SK-N-SH treated with all-trans-retinoic acid at 6 μM for 48 hours (cell line): ENCODE measurements at regions not wholly inside any gene's neighbourhood (a gene's known extent, or its start where the extent isn't known, plus 50 kb on each side); places are given as distances from the start of the nearest gene placed in this dataset.

Experiments
- ATAC-seq: fragments of 200-7000 bp; cut with Tn5 transposase; 3 replicates; pipeline ENCODE4 v1.9.1; 2020; ENCODE audit warnings: mild to moderate bottlenecking, moderate library complexity
- ARNTL ChIP-seq: fragments of 450-650 bp; formaldehyde crosslinking; IDR thresholded peaks from 2 replicates; pipeline ENCODE4 v1.5.0; 2020; ENCODE audit warnings: low read depth, mild to moderate bottlenecking, moderate library complexity, borderline replicate concordance
- BACH2 ChIP-seq: fragments of 250-450 bp; sonication (Bioruptor Pico); IDR thresholded peaks from 2 replicates; pipeline ENCODE4 v1.9.0; 2021; ENCODE audit warnings: mild to moderate bottlenecking, borderline replicate concordance
- CREB5 ChIP-seq: fragments of 250-450 bp; sonication (Bioruptor Pico); IDR thresholded peaks from 2 replicates; pipeline ENCODE4 v1.5.1; 2020; ENCODE audit warnings: low read depth, mild to moderate bottlenecking, moderate library complexity
- CSDC2 ChIP-seq: fragments of 250-450 bp; sonication (Bioruptor Pico); IDR thresholded peaks from 2 replicates; pipeline ENCODE4 v1.5.0; 2020; ENCODE audit warnings: mild to moderate bottlenecking, moderate library complexity
- ESRRG ChIP-seq: fragments of 250-450 bp; sonication (Bioruptor Pico); IDR thresholded peaks from 2 replicates; pipeline ENCODE4 v1.6.1; 2021; ENCODE audit warnings: mild to moderate bottlenecking
- GLIS3 ChIP-seq: fragments of 250-450 bp; sonication (Bioruptor Pico); IDR thresholded peaks from 2 replicates; pipeline ENCODE4 v1.5.0; 2020; ENCODE audit warnings: mild to moderate bottlenecking, moderate library complexity
- ISL1 ChIP-seq: fragments of 250-450 bp; sonication (Bioruptor Pico); IDR thresholded peaks from 2 replicates; pipeline ENCODE4 v2.1.2; 2022; ENCODE audit warnings: mild to moderate bottlenecking, moderate library complexity
- OSR1 ChIP-seq: fragments of 250-450 bp; sonication (Bioruptor Pico); IDR thresholded peaks from 2 replicates; pipeline ENCODE4 v1.8.0; 2022; ENCODE audit warnings: moderate library complexity, mild to moderate bottlenecking, inconsistent platforms
- PATZ1 ChIP-seq: fragments of 250-450 bp; sonication (Bioruptor Pico); IDR thresholded peaks from 2 replicates; pipeline ENCODE4 v1.8.0; 2020; ENCODE audit warnings: mild to moderate bottlenecking, moderate library complexity, borderline replicate concordance
- POU6F1 ChIP-seq: fragments of 250-450 bp; sonication (Bioruptor Pico); IDR thresholded peaks from 2 replicates; pipeline ENCODE4 v1.8.0; 2021; ENCODE audit warnings: low read depth, mild to moderate bottlenecking, moderate library complexity, borderline replicate concordance
- RARB ChIP-seq: fragments of 250-450 bp; sonication (Bioruptor Pico); IDR thresholded peaks from 2 replicates; pipeline ENCODE4 v1.8.0; 2021; ENCODE audit warnings: mild to moderate bottlenecking, moderate library complexity
- SNAI2 ChIP-seq: fragments of 250-450 bp; sonication (Bioruptor Pico); IDR thresholded peaks from 2 replicates; pipeline ENCODE4 v1.5.0; 2020; ENCODE audit warnings: mild to moderate bottlenecking, moderate library complexity
- TCF4 ChIP-seq: fragments of 250-450 bp; sonication (Bioruptor Pico); IDR thresholded peaks from 2 replicates; pipeline ENCODE4 v1.8.0; 2021; ENCODE audit warnings: mild to moderate bottlenecking, moderate library complexity, borderline replicate concordance
- TOX ChIP-seq: fragments of 250-450 bp; sonication (Bioruptor Pico); IDR thresholded peaks from 2 replicates; pipeline ENCODE4 v1.8.0; 2021; ENCODE audit warnings: mild to moderate bottlenecking, moderate library complexity, borderline replicate concordance
- TSHZ2 ChIP-seq: fragments of 250-450 bp; sonication (Bioruptor Pico); IDR thresholded peaks from 2 replicates; pipeline ENCODE4 v1.5.0; 2020; ENCODE audit warnings: mild to moderate bottlenecking, moderate library complexity
- ZC3H10 ChIP-seq: fragments of 250-450 bp; sonication (Bioruptor Pico); IDR thresholded peaks from 2 replicates; pipeline ENCODE4 v1.5.1; 2021; ENCODE audit warnings: mild to moderate bottlenecking, moderate library complexity
- ZFP3 ChIP-seq: fragments of 250-450 bp; sonication (Bioruptor Pico); IDR thresholded peaks from 2 replicates; pipeline ENCODE4 v1.5.0; 2020; ENCODE audit warnings: mild to moderate bottlenecking, moderate library complexity
- ZFP30 ChIP-seq: fragments of 450-650 bp; formaldehyde crosslinking; IDR thresholded peaks from 2 replicates; pipeline ENCODE4 v1.5.0; 2022; ENCODE audit warnings: mild to moderate bottlenecking, moderate library complexity
- ZNF565 ChIP-seq: fragments of 450-650 bp; formaldehyde crosslinking; conservative IDR thresholded peaks from 2 replicates; pipeline ENCODE4 v1.5.0; 2020; ENCODE audit warnings: low read depth, mild to moderate bottlenecking, moderate library complexity
- ZNF70 ChIP-seq: fragments of 450-650 bp; formaldehyde crosslinking; IDR thresholded peaks from 2 replicates; pipeline ENCODE4 v1.5.0; 2020; ENCODE audit warnings: mild to moderate bottlenecking, moderate library complexity
- ZNF8 ChIP-seq: fragments of 450-650 bp; formaldehyde crosslinking; IDR thresholded peaks from 2 replicates; pipeline ENCODE4 v1.5.0; 2020; ENCODE audit warnings: mild to moderate bottlenecking, moderate library complexity
- TF ChIP-seq, protein P1 (sequence below): fragments of 250-450 bp; sonication (Bioruptor Pico); IDR thresholded peaks from 2 replicates; pipeline ENCODE4 v1.5.1; 2021; ENCODE audit warnings: mild to moderate bottlenecking, moderate library complexity

DNA sequence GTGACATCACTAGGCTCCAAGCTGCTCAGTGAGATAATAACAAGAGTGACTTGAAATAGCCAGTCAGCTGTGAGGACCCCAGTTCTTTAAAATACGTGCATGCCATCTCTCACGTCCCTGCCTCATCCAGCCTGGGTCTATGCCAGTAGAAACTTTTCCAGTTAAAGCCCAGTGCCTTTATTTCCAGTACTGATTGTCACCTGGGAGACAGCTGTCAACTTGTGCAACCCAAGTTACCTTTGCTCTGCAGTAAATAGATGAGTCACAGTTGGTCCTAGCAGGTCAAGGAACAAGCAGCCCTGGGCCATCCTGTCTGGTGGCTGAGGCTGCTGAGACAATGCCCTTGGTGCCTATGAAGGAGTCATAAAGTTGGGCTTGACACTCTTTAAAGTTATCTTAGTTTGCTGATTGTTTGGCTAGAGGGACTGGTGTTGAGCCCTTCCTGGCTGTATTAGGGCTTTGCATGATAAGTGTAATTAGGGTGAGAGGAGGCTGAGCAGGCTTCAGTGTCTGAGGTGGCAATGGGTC is 228.7 kb downstream of the LACC1 start:
- ATAC-seq = no peak
- TF ChIP-seq ARNTL (CRISPR knock-in tag) = no peak
- TF ChIP-seq BACH2 = no peak
- TF ChIP-seq CREB5 (CRISPR knock-in tag) = no peak
- TF ChIP-seq RARB = no peak
- no peak for TF ChIP-seq ZC3H10 (CRISPR knock-in tag)
- TF ChIP-seq ESRRG (CRISPR knock-in tag) = no peak
- no peak for TF ChIP-seq TSHZ2 (CRISPR knock-in tag)
- TF ChIP-seq PATZ1 = no peak
- TF ChIP-seq ZNF70 (CRISPR knock-in tag) = no peak
- no peak for TF ChIP-seq SNAI2 (CRISPR knock-in tag)
- no peak for TF ChIP-seq ISL1 (CRISPR knock-in tag)
- no peak for TF ChIP-seq TOX (CRISPR knock-in tag)
- TF ChIP-seq ZFP3 = no peak
- no peak for TF ChIP-seq ZNF565 (CRISPR knock-in tag)
- TF ChIP-seq ZFP30 (CRISPR knock-in tag) = no peak
- no peak for TF ChIP-seq CSDC2 (CRISPR knock-in tag)
- TF ChIP-seq OSR1 (CRISPR knock-in tag) = no peak
- TF ChIP-seq POU6F1 (CRISPR knock-in tag) = no peak
- TF ChIP-seq, protein P1, sequence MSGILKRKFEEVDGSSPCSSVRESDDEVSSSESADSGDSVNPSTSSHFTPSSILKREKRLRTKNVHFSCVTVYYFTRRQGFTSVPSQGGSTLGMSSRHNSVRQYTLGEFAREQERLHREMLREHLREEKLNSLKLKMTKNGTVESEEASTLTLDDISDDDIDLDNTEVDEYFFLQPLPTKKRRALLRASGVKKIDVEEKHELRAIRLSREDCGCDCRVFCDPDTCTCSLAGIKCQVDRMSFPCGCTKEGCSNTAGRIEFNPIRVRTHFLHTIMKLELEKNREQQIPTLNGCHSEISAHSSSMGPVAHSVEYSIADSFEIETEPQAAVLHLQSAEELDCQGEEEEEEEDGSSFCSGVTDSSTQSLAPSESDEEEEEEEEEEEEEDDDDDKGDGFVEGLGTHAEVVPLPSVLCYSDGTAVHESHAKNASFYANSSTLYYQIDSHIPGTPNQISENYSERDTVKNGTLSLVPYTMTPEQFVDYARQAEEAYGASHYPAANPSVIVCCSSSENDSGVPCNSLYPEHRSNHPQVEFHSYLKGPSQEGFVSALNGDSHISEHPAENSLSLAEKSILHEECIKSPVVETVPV (CRISPR knock-in tag) = no peak
- no peak for TF ChIP-seq ZNF8 (CRISPR knock-in tag)

- TF ChIP-seq ZFP3 = no peak
- no peak for TF ChIP-seq RARB
- TF ChIP-seq TSHZ2 (CRISPR knock-in tag) = no peak
- TF ChIP-seq ZNF70 (CRISPR knock-in tag) = no peak
- TF ChIP-seq TCF4 (CRISPR knock-in tag) = no peak
- no peak for TF ChIP-seq ZNF565 (CRISPR knock-in tag)
- TF ChIP-seq ESRRG (CRISPR knock-in tag) = no peak
- no peak for TF ChIP-seq ARNTL (CRISPR knock-in tag)
- no peak for TF ChIP-seq ZC3H10 (CRISPR knock-in tag)
- no peak for TF ChIP-seq OSR1 (CRISPR knock-in tag)
- TF ChIP-seq GLIS3 (CRISPR knock-in tag) = no peak
- no peak for ATAC-seq
Observed at GRCh38 chr13:44110091-44110621, 230.5 kb downstream of the LACC1 start.
